ENCODE measurements at regions not wholly inside any gene's neighbourhood (a gene's known extent, or its start where the extent isn't known, plus 50 kb on each side); places are given as distances from the start of the nearest gene placed in this dataset.

- Histone ChIP-seq H3K9me2 (ENCODE audit: insufficient read depth) (peaks cover 13% of the 10 kb centered on the region), H2AFZ (no peak overlapping the region), H3K4me2 (no peak overlapping the region), H3K4me3 (no peak overlapping the region), H4K20me1 (replicated peaks; ENCODE audit: insufficient read depth) (no peaks in the 10 kb centered on the region), H3K36me3 (ENCODE audit: insufficient read depth) (no peaks in the 10 kb centered on the region), H3K27ac (ENCODE audit: low read depth) (no peak overlapping the region), H3K27me3 (ENCODE audit: insufficient read depth) (no peaks in the 10 kb centered on the region), H3K79me2 (replicated peaks; ENCODE audit: insufficient read depth) (no peaks in the 10 kb centered on the region), H3F3A (replicated peaks; ENCODE audit: low read depth) (no peaks in the 10 kb centered on the region), H3K4me1 (ENCODE audit: insufficient read depth) (peaks cover 16% of the 10 kb centered on the region)
- Mint-ChIP-seq H3K27me3 (ENCODE audit: insufficient read depth, low read depth, poor library complexity) (peaks cover 3% of the 10 kb centered on the region), H3K4me3 (no peak overlapping the region), H3K4me1 (peaks cover 24% of the 10 kb centered on the region), H3K36me3 (ENCODE audit: low read depth) (no peaks in the 10 kb centered on the region), H3K27ac (no peak overlapping the region), H3K9me3 (no peaks in the 10 kb centered on the region)
- DNase-seq (ENCODE audit: low spot score) = no peak
- ATAC-seq = no peak
- TF ChIP-seq, protein P1, sequence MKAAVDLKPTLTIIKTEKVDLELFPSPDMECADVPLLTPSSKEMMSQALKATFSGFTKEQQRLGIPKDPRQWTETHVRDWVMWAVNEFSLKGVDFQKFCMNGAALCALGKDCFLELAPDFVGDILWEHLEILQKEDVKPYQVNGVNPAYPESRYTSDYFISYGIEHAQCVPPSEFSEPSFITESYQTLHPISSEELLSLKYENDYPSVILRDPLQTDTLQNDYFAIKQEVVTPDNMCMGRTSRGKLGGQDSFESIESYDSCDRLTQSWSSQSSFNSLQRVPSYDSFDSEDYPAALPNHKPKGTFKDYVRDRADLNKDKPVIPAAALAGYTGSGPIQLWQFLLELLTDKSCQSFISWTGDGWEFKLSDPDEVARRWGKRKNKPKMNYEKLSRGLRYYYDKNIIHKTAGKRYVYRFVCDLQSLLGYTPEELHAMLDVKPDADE (IDR thresholded peaks at IDR 0.05) = no peak
- TF ChIP-seq ZNF331 (CRISPR knock-in tag; IDR thresholded peaks at IDR 0.05; ENCODE audit: low read depth) (no peak), CTCF (conservative IDR thresholded peaks at IDR 0.05; ENCODE audit: low read depth in 2 of 2) (no peak), EZH2 (IDR thresholded peaks at IDR 0.05; ENCODE audit: low read depth, unreplicated experiment) (no peak), ZNF114 (CRISPR knock-in tag; IDR thresholded peaks at IDR 0.05) (no peak), ZNF462 (CRISPR knock-in tag; IDR thresholded peaks at IDR 0.05) (no peak), NANOG (IDR thresholded peaks at IDR 0.05; ENCODE audit: borderline replicate concordance) (no peak), POLR2AphosphoS5 (IDR thresholded peaks at IDR 0.05; ENCODE audit: low read depth) (no peak), EZH2phosphoT487 (IDR thresholded peaks at IDR 0.05; ENCODE audit: unreplicated experiment) (no peak), CREB1 (CRISPR knock-in tag; IDR thresholded peaks at IDR 0.05; ENCODE audit: low read depth) (no peak), STAT1 (IDR thresholded peaks at IDR 0.05; ENCODE audit: unreplicated experiment) (no peak), JUNB (IDR thresholded peaks at IDR 0.05; ENCODE audit: unreplicated experiment) (no peak)
- TF ChIP-seq, protein P2, sequence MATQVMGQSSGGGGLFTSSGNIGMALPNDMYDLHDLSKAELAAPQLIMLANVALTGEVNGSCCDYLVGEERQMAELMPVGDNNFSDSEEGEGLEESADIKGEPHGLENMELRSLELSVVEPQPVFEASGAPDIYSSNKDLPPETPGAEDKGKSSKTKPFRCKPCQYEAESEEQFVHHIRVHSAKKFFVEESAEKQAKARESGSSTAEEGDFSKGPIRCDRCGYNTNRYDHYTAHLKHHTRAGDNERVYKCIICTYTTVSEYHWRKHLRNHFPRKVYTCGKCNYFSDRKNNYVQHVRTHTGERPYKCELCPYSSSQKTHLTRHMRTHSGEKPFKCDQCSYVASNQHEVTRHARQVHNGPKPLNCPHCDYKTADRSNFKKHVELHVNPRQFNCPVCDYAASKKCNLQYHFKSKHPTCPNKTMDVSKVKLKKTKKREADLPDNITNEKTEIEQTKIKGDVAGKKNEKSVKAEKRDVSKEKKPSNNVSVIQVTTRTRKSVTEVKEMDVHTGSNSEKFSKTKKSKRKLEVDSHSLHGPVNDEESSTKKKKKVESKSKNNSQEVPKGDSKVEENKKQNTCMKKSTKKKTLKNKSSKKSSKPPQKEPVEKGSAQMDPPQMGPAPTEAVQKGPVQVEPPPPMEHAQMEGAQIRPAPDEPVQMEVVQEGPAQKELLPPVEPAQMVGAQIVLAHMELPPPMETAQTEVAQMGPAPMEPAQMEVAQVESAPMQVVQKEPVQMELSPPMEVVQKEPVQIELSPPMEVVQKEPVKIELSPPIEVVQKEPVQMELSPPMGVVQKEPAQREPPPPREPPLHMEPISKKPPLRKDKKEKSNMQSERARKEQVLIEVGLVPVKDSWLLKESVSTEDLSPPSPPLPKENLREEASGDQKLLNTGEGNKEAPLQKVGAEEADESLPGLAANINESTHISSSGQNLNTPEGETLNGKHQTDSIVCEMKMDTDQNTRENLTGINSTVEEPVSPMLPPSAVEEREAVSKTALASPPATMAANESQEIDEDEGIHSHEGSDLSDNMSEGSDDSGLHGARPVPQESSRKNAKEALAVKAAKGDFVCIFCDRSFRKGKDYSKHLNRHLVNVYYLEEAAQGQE (IDR thresholded peaks at IDR 0.05; ENCODE audit: unreplicated experiment) = no peak
Observed at GRCh38 chr21:27426196-27426595, 459.3 kb upstream of the ADAMTS5 start.

Measured in GM23338 (cell line).